Glomerular endothelial cell (primary cell): ENCODE measurements at regions not wholly inside any gene's neighbourhood (a gene's known extent, or its start where the extent isn't known, plus 50 kb on each side); places are given as distances from the start of the nearest gene placed in this dataset.
"Not testable (repeated sequence)": the region's sequence is repeated elsewhere in the genome, so short reads cannot be mapped to it uniquely, and the experiment has no call there.

Experiments used
- DNase-seq: peaks from one replicate; pipeline ENCODE4 v3.0.0-alpha.2; 2011; ENCODE audit warnings: low read depth, low spot score; ENCODE audit errors: extremely low read depth

DNA sequence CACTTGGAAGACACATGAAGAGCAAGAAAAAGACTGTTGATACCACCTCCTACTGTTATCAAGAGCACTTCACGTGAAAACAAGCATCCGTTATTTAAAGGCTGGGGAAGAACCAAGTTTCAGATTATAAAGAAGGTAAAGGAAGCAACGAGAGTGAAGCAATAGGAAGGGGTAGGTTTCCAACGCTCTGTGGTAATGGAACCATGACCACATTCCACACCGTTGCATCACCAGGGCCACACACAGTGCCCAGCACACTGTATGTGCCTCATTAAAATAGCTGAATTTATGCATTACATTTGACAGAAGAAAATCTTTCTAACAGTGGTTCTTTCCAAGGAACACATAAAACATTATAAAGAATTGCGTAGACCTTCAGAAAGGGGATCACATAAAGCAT is 435.8 kb downstream of the MRPL39 start:
- DNase-seq = no peak

- no peak for DNase-seq
Measured at GRCh38 chr21:25170681-25171080, 436.6 kb downstream of the MRPL39 start.

- DNase-seq = no peak
Measured at GRCh38 chr21:25169370-25169769, 437.9 kb downstream of the MRPL39 start.

- DNase-seq = not testable (repeated sequence)
Measured at GRCh38 chr21:25166904-25167303, 440.4 kb downstream of the MRPL39 start.

DNA sequence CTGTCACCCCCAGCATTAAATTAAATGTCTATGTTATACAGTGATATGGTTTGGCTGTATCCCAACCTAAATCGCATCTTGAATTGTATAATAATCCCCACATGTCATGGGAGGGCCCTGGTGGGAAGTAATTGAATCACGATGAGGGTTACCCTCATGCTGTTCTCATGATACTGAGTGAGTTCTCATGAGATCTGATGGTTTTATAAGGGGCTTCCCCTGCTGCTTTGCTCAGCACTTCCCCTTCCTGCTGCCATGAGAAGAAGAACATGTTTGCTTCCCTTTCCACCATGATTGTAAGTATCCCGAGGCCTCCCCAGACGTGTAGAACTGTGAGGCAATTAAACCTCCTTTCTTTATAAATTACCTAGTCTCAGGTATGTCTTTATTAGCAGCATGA is 445.7 kb downstream of the MRPL39 start:
- no peak for DNase-seq

DNA sequence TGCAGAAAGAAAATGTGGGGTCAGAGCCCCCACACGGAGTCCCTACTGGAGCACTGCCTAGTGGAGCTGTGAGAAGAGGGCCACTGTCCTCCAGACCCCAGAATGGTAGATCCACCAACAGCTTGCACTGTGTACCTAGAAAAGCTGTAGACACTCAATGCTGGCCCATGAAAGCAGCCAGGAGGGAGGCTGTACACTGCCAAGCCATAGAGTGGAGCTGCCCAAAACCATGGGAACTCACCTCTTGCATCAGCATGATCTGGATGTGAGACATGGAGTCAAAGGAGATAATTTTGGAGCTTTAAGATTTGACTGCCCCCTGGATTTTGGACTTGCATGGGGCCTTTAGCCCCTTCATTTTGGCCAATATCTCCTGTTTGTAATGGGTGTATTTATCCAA is 452.3 kb downstream of the MRPL39 start:
- not testable (repeated sequence) for DNase-seq

- no peak for DNase-seq
Measured at GRCh38 chr21:25149022-25149421, 458.3 kb downstream of the MRPL39 start.

GRCh38 chr21:25139414-25139813 is 467.9 kb downstream of the MRPL39 start:
- DNase-seq = no peak

DNA sequence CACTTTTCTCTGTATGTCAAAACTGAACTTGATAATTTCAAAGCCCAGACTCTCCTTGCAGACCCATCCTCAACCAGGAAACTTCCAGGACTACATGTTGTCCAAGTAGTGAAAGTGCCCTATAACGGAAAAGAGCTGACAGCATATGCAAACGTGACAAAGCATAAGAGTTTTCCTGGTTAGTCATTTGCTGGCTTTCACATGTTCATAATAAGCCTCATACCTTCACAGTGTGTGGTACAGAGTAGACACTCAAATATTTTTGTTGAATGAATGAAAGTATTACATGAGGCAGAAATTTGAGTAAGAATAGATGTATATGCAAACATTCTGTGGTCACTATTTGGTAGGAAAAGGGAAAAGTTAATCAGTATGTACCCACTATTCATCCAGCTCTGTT is 473.3 kb downstream of the MRPL39 start:
- DNase-seq = no peak

- DNase-seq = no peak
Measured at GRCh38 chr21:25127811-25128210, 479.5 kb downstream of the MRPL39 start.

DNA sequence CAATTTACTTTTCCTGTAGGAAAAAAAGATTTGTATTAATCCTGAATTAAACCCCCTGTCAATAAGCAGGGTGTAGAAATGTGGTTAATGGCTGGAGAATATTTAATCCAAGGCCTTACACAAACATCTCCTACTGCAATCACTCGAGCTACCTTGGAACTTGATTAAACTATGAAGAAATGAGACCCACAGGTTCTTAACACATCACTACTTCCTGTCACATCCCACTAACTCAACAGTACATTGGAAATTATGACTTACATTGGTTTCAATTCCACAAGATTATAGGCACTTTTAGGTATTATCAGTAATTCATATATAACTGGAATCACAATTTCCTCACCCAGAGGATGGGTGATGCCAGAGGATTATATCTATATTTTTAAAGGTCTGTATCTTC is 480.3 kb downstream of the MRPL39 start:
- no peak for DNase-seq

DNA sequence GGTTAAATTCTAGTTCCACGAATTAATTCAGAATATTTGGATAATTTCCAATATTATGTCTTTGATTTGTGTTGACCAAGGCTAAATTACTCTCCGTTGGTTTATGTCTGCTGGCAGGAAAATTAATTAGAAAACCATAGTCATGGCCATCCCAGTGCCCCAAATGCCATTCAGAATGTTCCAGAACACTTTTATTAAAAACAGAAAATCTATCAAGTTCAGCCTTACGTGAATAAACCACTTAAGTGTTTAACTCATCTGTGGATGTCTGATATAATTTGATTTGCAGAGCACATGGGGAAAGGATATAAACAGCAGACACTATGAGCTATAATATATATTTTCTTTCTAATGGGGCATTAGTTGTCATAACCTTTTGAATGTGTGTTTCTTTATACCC is 480.7 kb downstream of the MRPL39 start:
- no peak for DNase-seq

DNA sequence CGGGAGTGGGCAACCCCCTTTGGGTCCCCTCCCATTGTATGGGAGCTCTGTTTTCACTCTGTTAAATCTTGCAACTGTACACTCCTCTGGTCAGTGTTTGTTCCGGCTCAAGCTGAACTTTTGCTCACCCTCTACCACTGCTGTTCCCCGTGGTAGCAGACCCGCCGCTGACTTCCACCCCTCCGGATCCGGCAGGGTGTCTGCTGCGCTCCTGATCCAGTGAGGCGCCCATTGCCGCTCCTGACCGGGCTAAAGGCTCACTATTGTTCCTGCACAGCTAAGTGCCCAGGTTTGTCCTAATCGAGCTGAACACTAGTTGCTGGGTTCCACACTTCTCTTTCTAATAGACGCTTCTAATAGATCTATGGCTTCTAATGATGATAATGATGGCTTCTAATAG is 488.6 kb downstream of the MRPL39 start:
- DNase-seq = no peak

- DNase-seq = no peak
Measured at GRCh38 chr21:25115021-25115420, 492.3 kb downstream of the MRPL39 start.

- DNase-seq = no peak
Measured at GRCh38 chr21:25107708-25108107, 499.6 kb downstream of the MRPL39 start.

- DNase-seq = no peak
Measured at GRCh38 chr21:25103500-25104207, 503.6 kb downstream of the MRPL39 start.

- DNase-seq = no peak
Measured at GRCh38 chr21:25097648-25098047, 509.6 kb downstream of the MRPL39 start.

GRCh38 chr21:25094695-25095094 is 512.6 kb downstream of the MRPL39 start:
- DNase-seq = no peak

DNA sequence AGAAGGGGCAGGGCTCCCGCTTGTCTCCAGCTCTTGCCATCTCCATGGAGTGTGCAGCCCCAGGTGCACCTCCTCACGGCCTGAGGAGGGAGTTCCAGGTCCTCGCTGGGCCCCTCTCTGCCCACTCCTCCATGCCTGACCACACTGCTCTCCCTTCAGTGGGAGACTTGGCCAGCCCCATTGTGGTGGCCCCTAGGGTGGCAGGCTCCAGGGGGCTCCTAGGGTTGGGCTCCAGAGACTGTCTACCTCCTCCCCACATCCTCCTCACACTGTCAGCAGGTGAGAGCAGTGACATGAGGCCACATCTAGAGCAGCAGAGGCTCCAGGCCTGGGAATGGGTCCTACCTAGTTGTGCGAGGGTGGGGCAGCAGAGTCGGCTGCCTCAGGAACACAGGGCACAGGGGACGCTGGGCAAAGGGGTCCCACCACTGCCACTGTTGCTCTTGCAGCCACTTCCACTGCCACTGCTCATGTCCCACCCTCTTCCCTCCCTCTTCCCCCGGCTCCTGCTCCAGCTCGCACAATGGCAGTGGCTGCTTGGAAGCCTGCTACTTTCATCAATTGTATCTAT is 514.8 kb downstream of the MRPL39 start:
- DNase-seq = no peak

- no peak for DNase-seq
Measured at GRCh38 chr21:25081096-25081495, 526.2 kb downstream of the MRPL39 start.

DNA sequence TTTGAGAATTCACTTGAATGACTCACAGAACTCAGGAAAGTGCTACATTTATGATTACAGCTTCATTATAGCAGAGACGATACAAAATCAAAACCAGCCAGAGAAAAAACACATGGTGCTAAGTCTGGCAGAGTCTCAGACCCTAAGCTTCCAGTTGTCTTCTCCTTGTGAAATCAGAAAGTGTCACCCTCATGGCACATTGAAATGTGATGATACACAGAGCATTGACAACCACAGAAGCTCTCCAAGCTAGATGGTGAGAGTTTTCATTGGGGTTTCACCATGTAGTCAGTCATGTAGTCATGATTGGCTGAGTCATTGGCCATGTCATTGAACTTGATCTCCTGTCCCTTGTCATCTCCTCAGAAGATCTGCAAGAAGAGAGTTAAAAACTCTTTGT is 526.6 kb downstream of the MRPL39 start:
- DNase-seq = no peak

DNA sequence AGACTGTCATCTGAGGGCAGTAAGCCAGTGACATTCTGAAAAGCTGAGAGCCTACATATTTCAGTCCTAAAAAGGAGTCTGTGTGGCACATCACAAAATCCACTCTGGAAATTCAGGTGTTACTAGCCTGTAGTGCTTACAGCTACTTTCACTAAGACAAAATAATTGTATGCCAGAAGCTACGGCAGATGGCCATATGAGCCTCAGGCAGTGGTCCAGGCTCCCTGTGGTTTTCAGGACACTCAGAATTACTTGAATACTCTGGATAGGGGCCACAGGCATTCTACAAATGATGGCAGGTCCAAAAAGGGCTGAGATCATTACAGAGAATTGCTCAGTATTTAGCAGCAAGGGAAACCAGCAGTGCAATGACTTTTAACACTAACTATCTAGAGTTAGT is 527.1 kb downstream of the MRPL39 start:
- DNase-seq = no peak

DNA sequence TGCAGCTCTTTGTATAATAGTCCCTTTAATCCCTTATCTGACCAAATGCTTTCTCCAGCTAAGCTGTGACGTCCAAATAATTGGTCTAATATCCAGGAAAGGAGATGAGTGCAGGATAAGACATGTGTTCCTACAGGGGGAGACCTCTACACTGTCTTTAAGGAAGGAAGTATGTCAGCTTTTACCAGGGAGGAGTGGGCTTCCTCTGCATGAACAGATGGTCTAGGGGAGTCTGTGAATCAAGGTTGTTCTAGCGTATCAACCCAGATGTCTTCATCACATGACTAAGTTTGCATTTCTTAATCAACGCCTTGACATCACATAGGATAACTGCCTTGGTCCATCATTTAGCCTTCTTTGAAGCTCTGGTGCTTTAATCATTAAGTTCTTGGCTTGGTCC is 528.2 kb downstream of the MRPL39 start:
- DNase-seq = no peak
